WTC11 (cell line): ENCODE measurements at regions not wholly inside any gene's neighbourhood (a gene's known extent, or its start where the extent isn't known, plus 50 kb on each side); places are given as distances from the start of the nearest gene placed in this dataset.

Experiments used
- ATAC-seq: fragments of 200-7000 bp; cut with Tn5 transposase; 2 replicates; pipeline ENCODE4 v1.10.0; 2021; ENCODE audit warnings: mild to moderate bottlenecking, moderate library complexity
- CTCF ChIA-PET: fragments of 300-600 bp; sonication (Branson Sonifier 250); formaldehyde crosslinking; loops from one replicate; lab custom pipeline; 2021; ENCODE audit warnings: antibody characterized with exemption; lab: Charles Lee
- POLR2A ChIA-PET: fragments of 350-600 bp; sonication (Branson Sonifier 250); formaldehyde crosslinking; loops from one replicate; lab custom pipeline; 2021; ENCODE audit warnings: antibody characterized with exemption; lab: Charles Lee
- DNase-seq: peaks from one replicate; pipeline ENCODE4 v3.0.0; 2021; ENCODE audit warnings: low spot score
- H3K27ac Mint-ChIP-seq: 2 replicates; pipeline ENCODE4 v1.8.0; 2021; ENCODE audit warnings: mixed read lengths
- H3K27me3 Mint-ChIP-seq: 2 replicates; pipeline ENCODE4 v1.8.0; 2021; ENCODE audit warnings: low read depth, mild to moderate bottlenecking, moderate library complexity, mixed read lengths
- H3K36me3 Mint-ChIP-seq: 2 replicates; pipeline ENCODE4 v1.8.0; 2021; ENCODE audit warnings: mixed read lengths
- H3K4me1 Mint-ChIP-seq: 2 replicates; pipeline ENCODE4 v1.8.0; 2022; ENCODE audit warnings: mixed read lengths
- H3K4me3 Mint-ChIP-seq: 2 replicates; pipeline ENCODE4 v1.8.0; 2021; ENCODE audit warnings: mild to moderate bottlenecking, moderate library complexity, mixed read lengths
- H3K9me3 Mint-ChIP-seq: 2 replicates; pipeline ENCODE4 v1.8.0; 2021; ENCODE audit warnings: mixed read lengths
- CREM ChIP-seq: sonication (generic); formaldehyde crosslinking; IDR thresholded peaks from 2 replicates; pipeline ENCODE4 v1.8.1; 2022; ENCODE audit warnings: mild to moderate bottlenecking, missing genetic modification reagents, moderate library complexity
- E2F4 ChIP-seq: sonication (generic); formaldehyde crosslinking; IDR thresholded peaks from 2 replicates; pipeline ENCODE4 v1.8.1; 2022; ENCODE audit warnings: low read depth, mild to moderate bottlenecking, moderate library complexity, missing genetic modification reagents, borderline replicate concordance
- EMX1 ChIP-seq: fragments of 250-450 bp; sonication (Bioruptor Pico); IDR thresholded peaks from 2 replicates; pipeline ENCODE4 v1.8.0; 2021; ENCODE audit warnings: mild to moderate bottlenecking
- GABPB1 ChIP-seq: sonication (generic); formaldehyde crosslinking; IDR thresholded peaks from 2 replicates; pipeline ENCODE4 v1.8.1; 2023; ENCODE audit warnings: mild to moderate bottlenecking, missing genetic modification reagents
- HMGA2 ChIP-seq: fragments of 250-450 bp; sonication (Bioruptor Pico); IDR thresholded peaks from 2 replicates; pipeline ENCODE4 v1.4.0; 2021; ENCODE audit warnings: mild to moderate bottlenecking, moderate library complexity
- IRF1 ChIP-seq: sonication (generic); formaldehyde crosslinking; IDR thresholded peaks from 2 replicates; pipeline ENCODE4 v1.8.0; 2023; ENCODE audit warnings: missing genetic modification reagents
- IRF2 ChIP-seq: sonication (generic); formaldehyde crosslinking; IDR thresholded peaks from 2 replicates; pipeline ENCODE4 v1.8.0; 2022; ENCODE audit warnings: low read depth, missing genetic modification reagents, borderline replicate concordance
- PRRX2 ChIP-seq: fragments of 250-450 bp; sonication (Bioruptor Pico); IDR thresholded peaks from 2 replicates; pipeline ENCODE4 v1.8.0; 2021; ENCODE audit warnings: mild to moderate bottlenecking
- RELA ChIP-seq: sonication (generic); formaldehyde crosslinking; IDR thresholded peaks from 2 replicates; pipeline ENCODE4 v1.8.1; 2022; ENCODE audit warnings: missing genetic modification reagents, mild to moderate bottlenecking, borderline replicate concordance
- RORB ChIP-seq: fragments of 250-450 bp; sonication (Bioruptor Pico); IDR thresholded peaks from 2 replicates; pipeline ENCODE4 v1.9.0; 2021; ENCODE audit warnings: mild to moderate bottlenecking
- SMAD4 ChIP-seq: sonication (generic); formaldehyde crosslinking; IDR thresholded peaks from 2 replicates; pipeline ENCODE4 v1.8.0; 2022; ENCODE audit warnings: mild to moderate bottlenecking, missing genetic modification reagents
- TCF7 ChIP-seq: sonication (generic); formaldehyde crosslinking; IDR thresholded peaks from 2 replicates; pipeline ENCODE4 v1.8.0; 2022; ENCODE audit warnings: mild to moderate bottlenecking, low read depth, missing genetic modification reagents, moderate library complexity
- TEAD1 ChIP-seq: sonication (generic); formaldehyde crosslinking; IDR thresholded peaks from 2 replicates; pipeline ENCODE4 v1.8.0; 2022; ENCODE audit warnings: mild to moderate bottlenecking, missing genetic modification reagents
- ZNF121 ChIP-seq: sonication (generic); formaldehyde crosslinking; IDR thresholded peaks from 2 replicates; pipeline ENCODE4 v1.8.0; 2023; ENCODE audit warnings: missing genetic modification reagents
- ZNF232 ChIP-seq: sonication (generic); formaldehyde crosslinking; IDR thresholded peaks from 2 replicates; pipeline ENCODE4 v1.8.0; 2022; ENCODE audit warnings: mild to moderate bottlenecking, missing genetic modification reagents
- ZNF512 ChIP-seq: sonication (generic); formaldehyde crosslinking; IDR thresholded peaks from 2 replicates; pipeline ENCODE4 v1.8.1; 2022; ENCODE audit warnings: missing genetic modification reagents, borderline replicate concordance
- TF ChIP-seq, protein P1 (sequence below): fragments of 250-450 bp; sonication (Bioruptor Pico); IDR thresholded peaks from 2 replicates; pipeline ENCODE4 v1.9.0; 2021; ENCODE audit warnings: mild to moderate bottlenecking, borderline replicate concordance
- TF ChIP-seq, protein P2 (sequence below): sonication (generic); formaldehyde crosslinking; IDR thresholded peaks from 2 replicates; pipeline ENCODE4 v1.8.0; 2022; ENCODE audit warnings: mild to moderate bottlenecking, missing genetic modification reagents
- TF ChIP-seq, protein P3 (sequence below): sonication (generic); formaldehyde crosslinking; IDR thresholded peaks from 2 replicates; pipeline ENCODE4 v1.8.1; 2023; ENCODE audit warnings: mild to moderate bottlenecking, moderate library complexity, missing genetic modification reagents

DNA sequence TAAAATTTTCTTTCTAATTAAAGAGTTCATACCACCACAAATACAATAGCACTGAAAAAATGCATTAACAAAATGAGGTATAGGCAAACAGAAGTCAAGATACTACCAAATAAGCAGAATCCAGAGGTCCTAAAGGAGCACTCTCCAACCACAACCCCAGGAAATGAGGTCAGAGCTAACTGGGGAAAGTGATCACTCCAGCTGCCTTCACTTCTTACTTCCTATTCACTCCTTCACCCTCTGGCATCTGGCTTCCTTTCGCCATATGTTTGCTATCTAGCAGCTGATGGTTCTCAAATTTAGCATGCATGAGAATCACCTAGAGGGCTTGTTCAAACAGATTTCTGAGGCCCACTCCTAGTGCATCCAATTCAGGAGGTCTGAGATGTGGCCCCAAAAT, 212.6 kb upstream of the ACVR2A start:
- Mint-ChIP-seq H3K4me1 (no peaks in the 10 kb centered on the region), H3K4me3 (no peak overlapping the region)
- CTCF ChIA-PET: no interaction called here

More for the DNA sequence above, 212.6 kb upstream of the ACVR2A start:
- ATAC-seq (no peak), DNase-seq (no peak)
- Mint-ChIP-seq H3K27me3 (no peaks in the 10 kb centered on the region), H3K36me3 (no peaks in the 10 kb centered on the region), H3K27ac (no peak overlapping the region), H3K9me3 (no peaks in the 10 kb centered on the region)
- POLR2A ChIA-PET: no interaction called here
- TF ChIP-seq ZNF512 (CRISPR knock-in tag): no peak
- no peak for TF ChIP-seq HMGA2 (CRISPR knock-in tag)
- TF ChIP-seq, protein P1, sequence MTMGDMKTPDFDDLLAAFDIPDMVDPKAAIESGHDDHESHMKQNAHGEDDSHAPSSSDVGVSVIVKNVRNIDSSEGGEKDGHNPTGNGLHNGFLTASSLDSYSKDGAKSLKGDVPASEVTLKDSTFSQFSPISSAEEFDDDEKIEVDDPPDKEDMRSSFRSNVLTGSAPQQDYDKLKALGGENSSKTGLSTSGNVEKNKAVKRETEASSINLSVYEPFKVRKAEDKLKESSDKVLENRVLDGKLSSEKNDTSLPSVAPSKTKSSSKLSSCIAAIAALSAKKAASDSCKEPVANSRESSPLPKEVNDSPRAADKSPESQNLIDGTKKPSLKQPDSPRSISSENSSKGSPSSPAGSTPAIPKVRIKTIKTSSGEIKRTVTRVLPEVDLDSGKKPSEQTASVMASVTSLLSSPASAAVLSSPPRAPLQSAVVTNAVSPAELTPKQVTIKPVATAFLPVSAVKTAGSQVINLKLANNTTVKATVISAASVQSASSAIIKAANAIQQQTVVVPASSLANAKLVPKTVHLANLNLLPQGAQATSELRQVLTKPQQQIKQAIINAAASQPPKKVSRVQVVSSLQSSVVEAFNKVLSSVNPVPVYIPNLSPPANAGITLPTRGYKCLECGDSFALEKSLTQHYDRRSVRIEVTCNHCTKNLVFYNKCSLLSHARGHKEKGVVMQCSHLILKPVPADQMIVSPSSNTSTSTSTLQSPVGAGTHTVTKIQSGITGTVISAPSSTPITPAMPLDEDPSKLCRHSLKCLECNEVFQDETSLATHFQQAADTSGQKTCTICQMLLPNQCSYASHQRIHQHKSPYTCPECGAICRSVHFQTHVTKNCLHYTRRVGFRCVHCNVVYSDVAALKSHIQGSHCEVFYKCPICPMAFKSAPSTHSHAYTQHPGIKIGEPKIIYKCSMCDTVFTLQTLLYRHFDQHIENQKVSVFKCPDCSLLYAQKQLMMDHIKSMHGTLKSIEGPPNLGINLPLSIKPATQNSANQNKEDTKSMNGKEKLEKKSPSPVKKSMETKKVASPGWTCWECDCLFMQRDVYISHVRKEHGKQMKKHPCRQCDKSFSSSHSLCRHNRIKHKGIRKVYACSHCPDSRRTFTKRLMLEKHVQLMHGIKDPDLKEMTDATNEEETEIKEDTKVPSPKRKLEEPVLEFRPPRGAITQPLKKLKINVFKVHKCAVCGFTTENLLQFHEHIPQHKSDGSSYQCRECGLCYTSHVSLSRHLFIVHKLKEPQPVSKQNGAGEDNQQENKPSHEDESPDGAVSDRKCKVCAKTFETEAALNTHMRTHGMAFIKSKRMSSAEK (CRISPR knock-in tag): no peak
- no peak for TF ChIP-seq RELA
- TF ChIP-seq RORB (CRISPR knock-in tag): no peak
- TF ChIP-seq ZNF121: no peak
- no peak for TF ChIP-seq CREM (CRISPR knock-in tag)
- no peak for TF ChIP-seq GABPB1
- TF ChIP-seq E2F4: no peak
- TF ChIP-seq PRRX2 (CRISPR knock-in tag): no peak
- TF ChIP-seq, protein P2, sequence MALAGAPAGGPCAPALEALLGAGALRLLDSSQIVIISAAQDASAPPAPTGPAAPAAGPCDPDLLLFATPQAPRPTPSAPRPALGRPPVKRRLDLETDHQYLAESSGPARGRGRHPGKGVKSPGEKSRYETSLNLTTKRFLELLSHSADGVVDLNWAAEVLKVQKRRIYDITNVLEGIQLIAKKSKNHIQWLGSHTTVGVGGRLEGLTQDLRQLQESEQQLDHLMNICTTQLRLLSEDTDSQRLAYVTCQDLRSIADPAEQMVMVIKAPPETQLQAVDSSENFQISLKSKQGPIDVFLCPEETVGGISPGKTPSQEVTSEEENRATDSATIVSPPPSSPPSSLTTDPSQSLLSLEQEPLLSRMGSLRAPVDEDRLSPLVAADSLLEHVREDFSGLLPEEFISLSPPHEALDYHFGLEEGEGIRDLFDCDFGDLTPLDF (CRISPR knock-in tag): no peak
- TF ChIP-seq EMX1 (CRISPR knock-in tag): no peak
- TF ChIP-seq SMAD4: no peak
- no peak for TF ChIP-seq TCF7 (CRISPR knock-in tag)
- TF ChIP-seq, protein P3, sequence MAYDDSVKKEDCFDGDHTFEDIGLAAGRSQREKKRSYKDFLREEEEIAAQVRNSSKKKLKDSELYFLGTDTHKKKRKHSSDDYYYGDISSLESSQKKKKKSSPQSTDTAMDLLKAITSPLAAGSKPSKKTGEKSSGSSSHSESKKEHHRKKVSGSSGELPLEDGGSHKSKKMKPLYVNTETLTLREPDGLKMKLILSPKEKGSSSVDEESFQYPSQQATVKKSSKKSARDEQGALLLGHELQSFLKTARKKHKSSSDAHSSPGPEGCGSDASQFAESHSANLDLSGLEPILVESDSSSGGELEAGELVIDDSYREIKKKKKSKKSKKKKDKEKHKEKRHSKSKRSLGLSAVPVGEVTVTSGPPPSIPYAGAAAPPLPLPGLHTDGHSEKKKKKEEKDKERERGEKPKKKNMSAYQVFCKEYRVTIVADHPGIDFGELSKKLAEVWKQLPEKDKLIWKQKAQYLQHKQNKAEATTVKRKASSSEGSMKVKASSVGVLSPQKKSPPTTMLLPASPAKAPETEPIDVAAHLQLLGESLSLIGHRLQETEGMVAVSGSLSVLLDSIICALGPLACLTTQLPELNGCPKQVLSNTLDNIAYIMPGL (CRISPR knock-in tag): no peak
- TF ChIP-seq IRF2 (CRISPR knock-in tag): no peak
- TF ChIP-seq IRF1 (CRISPR knock-in tag): no peak
- TF ChIP-seq ZNF232 (CRISPR knock-in tag): no peak
- no peak for TF ChIP-seq TEAD1 (CRISPR knock-in tag)
